ENCODE measurements at regions not wholly inside any gene's neighbourhood (a gene's known extent, or its start where the extent isn't known, plus 50 kb on each side); places are given as distances from the start of the nearest gene placed in this dataset.

DNA sequence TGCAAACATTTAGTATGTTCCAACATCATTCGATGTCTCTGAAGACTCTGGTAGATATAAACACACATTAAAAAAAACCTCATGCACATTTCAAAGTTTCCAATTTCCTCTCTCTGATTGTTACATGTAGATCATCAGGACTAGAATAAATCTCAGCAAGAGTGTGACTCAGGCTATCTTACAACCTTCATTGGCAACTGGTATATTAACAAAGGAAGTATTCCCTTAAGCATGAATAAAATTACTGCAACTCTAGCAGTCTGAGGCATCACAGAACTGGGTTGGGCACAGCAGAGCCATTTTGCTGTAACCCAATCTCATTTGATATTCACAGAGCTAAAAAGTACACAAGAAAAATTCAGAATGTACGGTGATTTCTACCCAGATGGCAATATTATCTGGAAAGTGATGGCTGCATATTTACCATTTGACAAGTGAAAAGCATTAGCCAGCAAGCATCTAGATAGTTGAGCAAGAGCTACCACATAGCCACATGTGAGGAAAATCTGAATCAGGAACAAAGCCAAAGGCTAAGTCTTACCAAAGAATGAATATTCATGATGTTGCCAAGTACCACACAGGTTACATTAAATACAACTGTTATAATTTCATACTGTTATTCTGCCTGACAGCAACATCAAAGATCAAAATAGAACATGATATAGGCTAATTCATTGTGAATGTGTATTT lies 232.2 kb downstream of the CRPPA start:
- Histone ChIP-seq H3K27ac (ENCODE audit: low read length) (no peak overlapping the region), H3K9me3 (replicated peaks; ENCODE audit: insufficient read depth, low read length) (no peaks in the 10 kb centered on the region), H3F3A (ENCODE audit: insufficient read depth, low read length) (no peaks in the 10 kb centered on the region), H3K27me3 (replicated peaks; ENCODE audit: insufficient read depth, low read length) (no peaks in the 10 kb centered on the region), H3K9ac (ENCODE audit: low read length) (no peak overlapping the region), H4K20me1 (ENCODE audit: insufficient read depth, low read length) (no peaks in the 10 kb centered on the region; the same call in 1 of the 2 replicates), H3K9me2 (replicated peaks; ENCODE audit: insufficient read depth, low read length) (no peaks in the 10 kb centered on the region), H3K36me3 (replicated peaks; ENCODE audit: insufficient read depth, low read length) (no peaks in the 10 kb centered on the region), H2AFZ (ENCODE audit: low read length) (no peak overlapping the region), H3K4me1 (ENCODE audit: low read length) (no peaks in the 10 kb centered on the region), H3K79me2 (ENCODE audit: low read length) (no peaks in the 10 kb centered on the region), H3K4me2 (ENCODE audit: low read depth, low read length) (no peak overlapping the region), H3K4me3 (ENCODE audit: low read length) (no peak overlapping the region)
- TF ChIP-seq, protein P1, sequence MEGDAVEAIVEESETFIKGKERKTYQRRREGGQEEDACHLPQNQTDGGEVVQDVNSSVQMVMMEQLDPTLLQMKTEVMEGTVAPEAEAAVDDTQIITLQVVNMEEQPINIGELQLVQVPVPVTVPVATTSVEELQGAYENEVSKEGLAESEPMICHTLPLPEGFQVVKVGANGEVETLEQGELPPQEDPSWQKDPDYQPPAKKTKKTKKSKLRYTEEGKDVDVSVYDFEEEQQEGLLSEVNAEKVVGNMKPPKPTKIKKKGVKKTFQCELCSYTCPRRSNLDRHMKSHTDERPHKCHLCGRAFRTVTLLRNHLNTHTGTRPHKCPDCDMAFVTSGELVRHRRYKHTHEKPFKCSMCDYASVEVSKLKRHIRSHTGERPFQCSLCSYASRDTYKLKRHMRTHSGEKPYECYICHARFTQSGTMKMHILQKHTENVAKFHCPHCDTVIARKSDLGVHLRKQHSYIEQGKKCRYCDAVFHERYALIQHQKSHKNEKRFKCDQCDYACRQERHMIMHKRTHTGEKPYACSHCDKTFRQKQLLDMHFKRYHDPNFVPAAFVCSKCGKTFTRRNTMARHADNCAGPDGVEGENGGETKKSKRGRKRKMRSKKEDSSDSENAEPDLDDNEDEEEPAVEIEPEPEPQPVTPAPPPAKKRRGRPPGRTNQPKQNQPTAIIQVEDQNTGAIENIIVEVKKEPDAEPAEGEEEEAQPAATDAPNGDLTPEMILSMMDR (IDR thresholded peaks at IDR 0.05; ENCODE audit: low read length): no peak
- TF ChIP-seq EZH2phosphoT487 (IDR thresholded peaks at IDR 0.05; ENCODE audit: low read length): no peak
- TF ChIP-seq EZH2 (optimal IDR thresholded peaks at IDR 0.05; ENCODE audit: low read depth, low read length): no peak
- DNase-seq: no peak

DNA sequence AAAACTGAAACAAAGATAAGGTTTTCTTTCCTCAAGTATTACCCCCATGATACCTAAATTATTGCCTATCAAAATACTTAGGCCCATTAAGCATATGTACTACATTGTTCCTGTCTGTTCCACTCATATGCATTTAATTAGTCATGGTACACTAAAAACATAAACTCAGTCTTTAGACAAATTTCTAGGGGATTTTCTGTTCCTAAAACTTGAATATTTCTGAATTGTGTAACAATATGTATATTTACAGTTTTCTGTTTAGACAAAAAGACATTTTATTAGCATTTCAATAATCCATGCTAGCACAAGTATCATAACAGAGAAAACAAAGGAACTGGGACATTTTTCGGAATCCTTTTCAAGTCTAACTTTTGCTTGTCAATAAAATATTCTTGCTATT lies 234.2 kb downstream of the CRPPA start:
- Histone ChIP-seq H3K9me3 (replicated peaks; ENCODE audit: insufficient read depth, low read length) (no peaks in the 10 kb centered on the region), H3K27me3 (replicated peaks; ENCODE audit: insufficient read depth, low read length) (no peaks in the 10 kb centered on the region), H3K9me2 (replicated peaks; ENCODE audit: insufficient read depth, low read length) (no peaks in the 10 kb centered on the region), H3K9ac (ENCODE audit: low read length) (no peak overlapping the region), H3K36me3 (replicated peaks; ENCODE audit: insufficient read depth, low read length) (no peaks in the 10 kb centered on the region), H3K4me2 (ENCODE audit: low read depth, low read length) (no peak overlapping the region), H3K27ac (ENCODE audit: low read length) (no peak overlapping the region), H4K20me1 (ENCODE audit: insufficient read depth, low read length) (no peaks in the 10 kb centered on the region; the same call in 1 of the 2 replicates), H2AFZ (ENCODE audit: low read length) (no peak overlapping the region), H3K79me2 (ENCODE audit: low read length) (no peaks in the 10 kb centered on the region), H3K4me1 (ENCODE audit: low read length) (no peaks in the 10 kb centered on the region), H3F3A (ENCODE audit: insufficient read depth, low read length) (no peaks in the 10 kb centered on the region), H3K4me3 (ENCODE audit: low read length) (no peak overlapping the region)
- no peak for DNase-seq
- TF ChIP-seq EZH2 (optimal IDR thresholded peaks at IDR 0.05; ENCODE audit: low read depth, low read length) (no peak), EZH2phosphoT487 (IDR thresholded peaks at IDR 0.05; ENCODE audit: low read length) (no peak)
- TF ChIP-seq, protein P1 (IDR thresholded peaks at IDR 0.05; ENCODE audit: low read length): no peak

DNA sequence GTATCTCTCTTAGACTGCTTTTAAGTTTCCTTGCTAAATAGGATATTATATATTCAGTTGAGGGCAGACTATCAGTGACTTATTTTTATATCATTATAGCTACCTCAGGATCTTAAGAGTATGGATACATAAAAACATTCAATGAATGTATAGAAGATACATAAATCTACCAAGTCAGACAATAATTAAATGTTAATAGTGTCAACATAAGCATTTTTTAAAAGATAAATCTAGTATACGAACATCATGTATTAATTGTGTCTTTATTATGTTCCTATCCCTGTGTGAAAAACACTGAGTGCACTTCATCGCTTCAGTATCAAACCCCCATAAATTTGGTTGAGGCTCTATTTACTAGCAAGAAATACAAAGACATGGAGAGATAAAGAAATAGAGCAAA lies 242.8 kb downstream of the CRPPA start:
- Histone ChIP-seq H4K20me1 (ENCODE audit: insufficient read depth, low read length) (no peaks in the 10 kb centered on the region), H3K9me2 (replicated peaks; ENCODE audit: insufficient read depth, low read length) (no peaks in the 10 kb centered on the region), H3K9me3 (replicated peaks; ENCODE audit: insufficient read depth, low read length) (no peaks in the 10 kb centered on the region), H3K79me2 (ENCODE audit: low read length) (no peaks in the 10 kb centered on the region), H3F3A (ENCODE audit: insufficient read depth, low read length) (no peaks in the 10 kb centered on the region), H3K27ac (ENCODE audit: low read length) (no peak overlapping the region), H3K4me1 (ENCODE audit: low read length) (no peaks in the 10 kb centered on the region), H2AFZ (ENCODE audit: low read length) (no peak overlapping the region), H3K9ac (ENCODE audit: low read length) (no peak overlapping the region), H3K4me2 (ENCODE audit: low read depth, low read length) (no peak overlapping the region), H3K36me3 (replicated peaks; ENCODE audit: insufficient read depth, low read length) (no peaks in the 10 kb centered on the region), H3K4me3 (ENCODE audit: low read length) (no peak overlapping the region), H3K27me3 (replicated peaks; ENCODE audit: insufficient read depth, low read length) (no peaks in the 10 kb centered on the region)
- DNase-seq: no peak
- no peak for TF ChIP-seq EZH2phosphoT487 (IDR thresholded peaks at IDR 0.05; ENCODE audit: low read length)
- TF ChIP-seq EZH2 (optimal IDR thresholded peaks at IDR 0.05; ENCODE audit: low read depth, low read length): no peak
- TF ChIP-seq, protein P1 (IDR thresholded peaks at IDR 0.05; ENCODE audit: low read length): no peak

All from MM.1S (cell line).